ENCODE measurements at regions not wholly inside any gene's neighbourhood (a gene's known extent, or its start where the extent isn't known, plus 50 kb on each side); places are given as distances from the start of the nearest gene placed in this dataset.

DNA sequence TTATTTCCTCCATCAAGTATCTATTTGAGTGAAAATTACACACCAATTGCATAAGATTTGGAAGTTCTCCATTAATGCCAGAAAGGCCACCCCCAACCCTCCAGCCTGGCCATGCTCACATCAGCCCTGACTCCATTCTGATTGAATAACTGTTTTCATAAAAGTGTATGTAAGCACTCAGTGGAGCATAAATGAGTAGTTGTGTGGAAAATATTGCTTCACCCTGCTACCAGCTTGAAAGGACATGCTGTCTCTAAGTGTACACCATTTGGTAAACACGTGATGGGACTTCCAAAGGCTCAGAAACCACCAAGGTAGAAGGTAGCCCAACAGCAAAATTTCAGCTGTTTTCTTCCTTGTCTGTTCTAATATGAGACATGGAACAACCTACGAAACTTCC is 393.8 kb downstream of the ZNF385D start:
- no peak for DNase-seq

DNA sequence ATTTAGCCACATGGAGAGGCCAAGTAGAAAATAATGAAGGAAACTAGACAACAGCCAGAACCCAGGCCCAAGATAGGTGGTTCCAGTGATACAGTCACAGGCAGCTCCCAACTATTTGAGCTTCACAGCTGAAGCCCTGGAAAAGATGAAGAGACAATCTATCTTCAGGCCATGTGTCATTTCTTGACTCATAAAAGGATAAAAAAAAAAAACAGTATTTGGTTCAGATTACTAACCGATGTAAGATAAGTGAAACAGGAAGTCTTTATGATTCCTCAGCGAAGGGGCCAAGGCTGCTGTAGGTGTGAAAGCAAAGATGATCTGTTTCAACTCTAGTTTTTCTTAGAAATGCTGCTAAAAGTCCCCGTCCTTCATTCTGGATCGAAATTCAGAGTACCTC is 394.6 kb downstream of the ZNF385D start:
- DNase-seq = no peak

DNA sequence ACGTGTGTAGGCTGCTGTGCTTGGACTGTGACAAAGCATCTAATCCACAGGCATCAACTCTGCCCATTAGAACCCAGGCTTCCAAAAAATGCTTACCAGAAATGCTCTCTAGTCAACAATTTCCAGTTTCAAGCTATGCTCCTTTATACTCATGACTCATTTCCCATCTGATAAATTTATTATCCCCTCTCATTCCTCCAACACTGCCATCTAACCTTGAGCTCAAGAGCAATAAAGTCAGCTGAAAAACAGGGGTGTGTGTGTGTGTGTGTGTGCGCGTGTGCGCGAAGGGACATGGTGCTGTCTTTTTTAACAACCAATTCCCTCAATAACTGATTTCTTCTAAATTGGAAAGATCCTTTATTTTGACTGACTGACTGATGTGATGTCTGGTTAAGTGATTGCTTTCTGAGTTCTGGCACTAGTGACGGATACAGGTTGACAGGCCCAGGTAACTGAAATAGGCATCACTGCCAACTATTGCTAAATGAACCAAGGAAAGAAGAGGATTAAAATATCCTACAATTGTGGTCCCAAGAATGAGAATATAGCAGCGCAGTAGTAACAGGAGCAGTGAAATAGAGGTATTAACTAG is 405.5 kb downstream of the ZNF385D start:
- no peak for DNase-seq

GRCh38 chr3:21331857-21332256 is 419.2 kb downstream of the ZNF385D start:
- DNase-seq = no peak

- DNase-seq = no peak
These were observed 419.7 kb downstream of the ZNF385D start for GRCh38 chr3:21331321-21331720.

DNA sequence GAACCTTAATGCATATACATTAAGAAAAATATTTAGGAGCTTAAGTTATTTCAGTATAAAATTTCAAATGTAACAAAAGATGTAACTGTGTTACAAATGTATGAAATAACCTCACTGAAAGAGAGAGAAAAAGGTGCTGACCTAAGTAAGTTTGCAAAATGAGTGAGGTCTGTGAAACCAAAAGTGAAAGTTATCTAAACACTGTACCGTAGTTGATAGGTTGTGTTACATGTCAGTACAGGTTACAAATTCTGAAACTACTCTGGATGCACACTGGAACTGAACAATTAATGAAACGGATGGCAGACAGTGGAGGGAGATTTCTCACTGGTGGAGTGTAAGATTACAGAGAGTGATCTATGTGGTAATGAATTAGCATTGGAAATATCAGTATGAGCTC is 420.7 kb downstream of the ZNF385D start:
- no peak for DNase-seq

- DNase-seq = no peak
These were observed 422.2 kb downstream of the ZNF385D start for GRCh38 chr3:21328711-21329390.

- DNase-seq = no peak
These were observed 424.1 kb downstream of the ZNF385D start for GRCh38 chr3:21326704-21327475.

DNA sequence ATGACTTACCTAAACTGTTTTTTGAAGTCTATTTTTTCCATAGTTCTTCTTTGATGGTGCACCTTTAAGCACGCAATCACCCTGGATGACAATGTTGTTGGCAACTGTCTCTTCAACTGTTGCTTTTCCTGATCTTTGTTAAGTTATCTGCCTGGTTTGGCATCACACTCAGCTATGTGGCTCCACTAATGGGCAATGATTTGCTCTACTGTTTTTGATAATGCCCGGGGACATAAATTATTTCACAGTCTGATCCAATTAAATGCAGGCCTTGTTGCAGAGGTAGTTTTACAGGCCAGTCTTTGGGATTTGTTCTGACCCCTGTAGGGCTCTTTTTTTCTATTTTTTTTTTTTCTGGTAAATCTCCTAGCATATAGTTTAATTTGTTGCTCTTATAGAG is 436.3 kb downstream of the ZNF385D start:
- DNase-seq = no peak

DNA sequence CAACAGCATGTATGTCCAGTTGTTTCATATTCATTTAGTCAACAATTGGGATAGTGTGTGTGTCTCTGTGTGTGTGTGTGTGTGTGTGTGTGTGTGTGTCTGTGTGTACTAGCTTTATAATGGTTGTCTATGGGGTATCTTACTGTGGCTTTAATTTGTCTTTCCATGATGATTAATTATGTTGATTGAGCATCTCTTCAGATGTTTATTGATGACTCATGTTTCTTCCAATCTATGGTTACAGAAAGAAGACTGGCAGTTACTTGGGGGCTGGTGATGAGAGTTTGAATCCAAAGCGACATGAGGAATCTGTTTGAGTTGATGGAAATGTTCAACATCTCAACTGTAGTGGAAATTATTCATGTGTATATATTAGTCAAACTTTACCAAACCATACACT is 440.1 kb downstream of the ZNF385D start:
- DNase-seq = no peak

- DNase-seq = no peak
These were observed 440.8 kb downstream of the ZNF385D start for GRCh38 chr3:21310161-21310560.

GRCh38 chr3:21297304-21297703 is 453.7 kb downstream of the ZNF385D start:
- DNase-seq = no peak

- no peak for DNase-seq
These were observed 456.2 kb downstream of the ZNF385D start for GRCh38 chr3:21294768-21295167.

DNA sequence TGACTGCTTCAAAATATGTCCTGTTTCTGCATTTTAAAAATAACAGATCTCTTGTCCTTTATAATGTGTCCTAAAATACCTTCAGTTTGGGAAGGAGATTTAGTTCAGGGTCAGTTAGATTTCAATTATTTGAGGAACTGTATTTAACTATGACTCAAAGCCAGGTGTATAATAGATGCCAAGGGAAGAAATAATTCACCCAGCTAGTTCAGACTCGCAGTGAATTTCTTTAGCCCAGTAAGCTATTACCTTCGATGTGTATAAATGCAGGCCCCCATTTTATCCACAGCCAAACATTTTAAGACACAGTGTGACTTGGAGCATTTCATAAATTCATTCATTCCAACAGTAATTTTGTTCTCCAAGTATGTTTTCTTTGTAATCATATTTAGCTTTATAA is 458.0 kb downstream of the ZNF385D start:
- DNase-seq = no peak

- no peak for DNase-seq
These were observed 460.5 kb downstream of the ZNF385D start for GRCh38 chr3:21290557-21290956.

DNA sequence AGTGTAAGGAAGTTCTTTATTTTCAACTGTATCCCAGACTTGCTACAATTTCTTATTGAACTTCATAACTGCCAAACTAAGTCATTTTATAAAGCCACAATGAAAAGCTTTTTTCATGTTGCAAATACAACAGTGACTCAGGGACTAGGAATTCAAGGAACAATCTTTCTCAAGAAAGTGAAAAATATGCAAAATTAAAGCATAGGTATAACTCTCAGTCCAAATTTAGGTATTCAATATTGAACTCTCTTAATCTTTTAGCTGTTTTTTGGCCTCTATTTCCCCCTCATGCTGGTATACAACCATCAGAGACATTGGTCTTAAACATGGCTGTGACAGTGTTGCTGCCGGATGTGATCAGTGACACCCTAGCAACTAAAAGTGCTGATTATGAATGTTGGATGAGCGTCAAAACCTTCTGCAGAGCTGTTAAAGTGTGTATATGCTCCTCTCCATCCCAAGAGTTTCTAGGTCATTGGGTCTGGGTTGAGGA is 476.9 kb downstream of the ZNF385D start:
- no peak for DNase-seq

- no peak for DNase-seq
These were observed 477.6 kb downstream of the ZNF385D start for GRCh38 chr3:21273259-21274025.

DNA sequence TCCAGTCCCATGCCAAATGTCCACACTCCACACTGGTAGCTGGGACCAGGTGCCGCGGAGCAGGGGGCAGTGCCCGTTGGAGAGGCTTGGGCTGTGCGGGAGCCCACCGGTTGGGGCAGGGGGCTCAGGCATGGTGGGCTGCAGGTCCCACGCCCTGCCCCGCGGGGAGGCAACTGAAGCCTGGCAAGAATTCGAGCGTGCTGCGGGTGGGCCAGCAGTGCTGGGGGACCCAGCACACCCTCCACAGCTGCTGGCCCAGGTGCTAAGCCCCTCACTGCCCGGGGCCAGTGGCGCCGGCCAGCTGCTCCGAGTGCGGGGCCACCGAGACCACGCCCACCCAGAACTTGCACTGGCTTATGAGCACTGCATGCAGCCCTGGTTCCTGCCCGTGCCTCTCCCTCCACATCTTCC is 479.4 kb downstream of the ZNF385D start:
- DNase-seq = no peak

GRCh38 chr3:21269882-21270281 is 481.1 kb downstream of the ZNF385D start:
- no peak for DNase-seq

DNA sequence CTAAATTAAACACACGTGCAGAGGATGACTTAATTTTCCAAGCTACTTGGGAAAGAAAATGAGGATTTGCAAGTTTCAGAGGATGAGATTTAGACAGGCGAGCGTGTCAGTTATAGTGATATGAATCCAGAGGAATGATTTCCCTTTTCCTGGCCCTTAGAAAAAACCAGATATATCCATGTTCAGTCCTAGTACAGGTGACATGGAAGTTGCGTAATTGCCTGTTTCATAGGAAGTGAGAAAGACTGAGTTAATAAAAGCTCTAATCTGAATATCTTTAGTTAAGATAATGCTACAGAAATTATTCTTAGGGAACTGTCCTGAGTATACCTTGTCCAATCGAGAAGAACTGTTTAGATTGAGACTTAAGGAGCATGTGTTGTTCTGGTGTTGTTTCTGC is 490.5 kb downstream of the ZNF385D start:
- DNase-seq = no peak

- DNase-seq = no peak
These were observed 491.1 kb downstream of the ZNF385D start for GRCh38 chr3:21259896-21260295.

- DNase-seq = no peak
These were observed 494.1 kb downstream of the ZNF385D start for GRCh38 chr3:21256932-21257331.

GRCh38 chr3:21238661-21239060 is 512.3 kb downstream of the ZNF385D start:
- DNase-seq = no peak
